ENCODE measurements at regions not wholly inside any gene's neighbourhood (a gene's known extent, or its start where the extent isn't known, plus 50 kb on each side); places are given as distances from the start of the nearest gene placed in this dataset.
"Not testable (repeated sequence)": the region's sequence is repeated elsewhere in the genome, so short reads cannot be mapped to it uniquely, and the experiment has no call there.

DNA sequence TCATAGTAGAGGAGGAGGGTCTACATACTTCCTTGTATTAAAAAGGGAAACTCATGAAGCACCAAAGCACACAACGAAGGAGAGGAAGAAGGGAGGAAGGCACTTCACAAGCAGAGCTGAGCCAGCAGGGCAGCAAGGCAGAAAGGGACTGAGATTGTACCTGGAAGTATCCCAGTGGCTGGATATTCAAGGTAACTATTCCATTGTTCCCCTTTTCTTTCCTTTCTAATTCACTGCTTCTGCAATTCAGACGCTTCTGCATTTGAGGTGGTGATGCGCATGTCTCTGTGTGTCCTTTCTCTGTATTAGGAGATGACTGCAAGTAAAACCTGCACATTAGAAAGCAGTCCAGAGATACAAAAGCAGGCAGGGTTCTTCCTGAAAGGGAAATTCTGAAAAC is 54.9 kb downstream of the UBQLN2 start:
- ATAC-seq (no peak), DNase-seq (peak in 2 of 4 donors; percentile 7 to 25)
- TF ChIP-seq, protein P1, sequence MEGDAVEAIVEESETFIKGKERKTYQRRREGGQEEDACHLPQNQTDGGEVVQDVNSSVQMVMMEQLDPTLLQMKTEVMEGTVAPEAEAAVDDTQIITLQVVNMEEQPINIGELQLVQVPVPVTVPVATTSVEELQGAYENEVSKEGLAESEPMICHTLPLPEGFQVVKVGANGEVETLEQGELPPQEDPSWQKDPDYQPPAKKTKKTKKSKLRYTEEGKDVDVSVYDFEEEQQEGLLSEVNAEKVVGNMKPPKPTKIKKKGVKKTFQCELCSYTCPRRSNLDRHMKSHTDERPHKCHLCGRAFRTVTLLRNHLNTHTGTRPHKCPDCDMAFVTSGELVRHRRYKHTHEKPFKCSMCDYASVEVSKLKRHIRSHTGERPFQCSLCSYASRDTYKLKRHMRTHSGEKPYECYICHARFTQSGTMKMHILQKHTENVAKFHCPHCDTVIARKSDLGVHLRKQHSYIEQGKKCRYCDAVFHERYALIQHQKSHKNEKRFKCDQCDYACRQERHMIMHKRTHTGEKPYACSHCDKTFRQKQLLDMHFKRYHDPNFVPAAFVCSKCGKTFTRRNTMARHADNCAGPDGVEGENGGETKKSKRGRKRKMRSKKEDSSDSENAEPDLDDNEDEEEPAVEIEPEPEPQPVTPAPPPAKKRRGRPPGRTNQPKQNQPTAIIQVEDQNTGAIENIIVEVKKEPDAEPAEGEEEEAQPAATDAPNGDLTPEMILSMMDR (IDR thresholded peaks at IDR 0.05), result no peak
- Histone ChIP-seq H3K27me3 (no peaks in the 10 kb centered on the region), H3K9me3 (no peaks in the 10 kb centered on the region), H3K36me3 (no peaks in the 10 kb centered on the region), H3K4me3 (no peak overlapping the region), H3K4me1 (no peaks in the 10 kb centered on the region), H3K27ac (no peak overlapping the region)
- intact Hi-C loops (cut with DNase I), result no loop called here

DNA sequence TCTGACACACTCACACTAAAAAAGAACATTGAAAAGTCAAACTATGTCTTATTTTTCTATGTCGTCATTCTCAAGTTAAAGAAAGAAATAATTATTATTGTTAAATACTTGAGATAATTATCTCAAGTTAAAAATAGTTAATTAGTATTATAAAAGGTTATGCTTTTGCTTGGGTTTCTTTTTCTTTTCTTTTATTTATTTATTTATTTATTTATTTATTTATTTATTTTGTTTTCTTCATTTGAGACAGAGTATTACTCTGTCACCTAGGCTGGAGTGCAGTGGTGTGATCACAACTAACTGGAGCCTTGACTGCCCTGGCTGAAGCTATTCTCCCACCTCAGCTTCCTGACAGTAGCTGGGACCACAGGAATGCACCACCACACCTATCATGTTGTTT is 59.9 kb downstream of the UBQLN2 start:
- Histone ChIP-seq H3K9me3 (peaks cover 0 to 13% of the 10 kb centered on the region in 2 donors), H3K36me3 (no peaks in the 10 kb centered on the region), H3K4me1 (no peaks in the 10 kb centered on the region), H3K27ac (no peak overlapping the region), H3K4me3 (no peak overlapping the region), H3K27me3 (no peaks in the 10 kb centered on the region)
- ATAC-seq (no peak), DNase-seq (no peak)
- intact Hi-C loops (cut with DNase I), result no loop called here
- TF ChIP-seq, protein P1 (IDR thresholded peaks at IDR 0.05), result no peak

DNA sequence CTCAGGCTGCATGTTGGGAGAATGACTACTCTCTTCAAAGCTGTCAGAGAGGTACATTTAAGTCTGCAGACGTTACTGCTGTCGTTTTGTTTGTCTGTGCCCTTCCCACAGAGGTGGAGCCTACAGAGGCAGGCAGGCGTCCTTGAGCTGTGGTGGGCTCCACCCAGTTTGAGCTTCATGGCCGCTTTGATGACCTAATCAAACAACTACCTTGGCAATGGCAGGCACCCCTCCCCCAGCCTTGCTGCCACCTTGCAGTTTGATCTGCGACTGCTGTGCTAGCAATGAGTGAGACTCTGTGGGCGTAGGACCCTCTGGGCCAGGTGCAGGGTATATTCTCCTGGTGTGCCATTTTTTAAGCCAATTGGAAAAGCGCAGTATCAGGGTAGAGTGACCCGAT is 71.6 kb downstream of the UBQLN2 start:
- intact Hi-C loops (cut with DNase I); DNase-seq; H3K4me3 ChIP-seq; H3K27ac ChIP-seq; H3K4me1 ChIP-seq; H3K9me3 ChIP-seq; H3K36me3 ChIP-seq; H3K27me3 ChIP-seq; ATAC-seq: not testable (repeated sequence)

DNA sequence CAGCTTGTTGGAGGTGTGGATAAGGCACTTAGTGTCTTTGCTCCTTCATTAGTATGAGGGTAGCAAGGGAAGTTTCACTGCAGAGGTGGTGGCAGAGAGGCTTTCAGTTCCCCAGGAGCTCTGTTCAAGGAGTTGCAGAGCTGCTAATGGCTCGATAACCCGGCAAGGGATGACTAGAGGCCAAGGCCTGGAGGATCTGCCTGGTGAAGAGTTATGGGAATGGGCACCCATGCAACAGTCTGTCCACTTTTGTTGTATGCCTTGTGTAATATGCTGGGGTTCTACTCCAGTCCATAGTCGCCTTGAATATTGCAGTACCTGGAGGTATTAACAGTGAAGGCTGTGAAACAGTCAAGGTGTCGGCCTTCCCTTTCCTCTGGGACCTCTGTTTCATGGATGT is 67.8 kb upstream of the NBDY start:
- Histone ChIP-seq H3K36me3 (no peaks in the 10 kb centered on the region), H3K27me3 (no peaks in the 10 kb centered on the region), H3K4me3 (no peak overlapping the region), H3K9me3 (peaks cover 0 to 15% of the 10 kb centered on the region in 2 donors), H3K27ac (no peak overlapping the region), H3K4me1 (no peaks in the 10 kb centered on the region)
- intact Hi-C loops (cut with DNase I), result no loop called here
- ATAC-seq (no peak), DNase-seq (no peak)
- TF ChIP-seq, protein P1 (IDR thresholded peaks at IDR 0.05), result no peak
